ENCODE measurements at regions not wholly inside any gene's neighbourhood (a gene's known extent, or its start where the extent isn't known, plus 50 kb on each side); places are given as distances from the start of the nearest gene placed in this dataset.
"Not testable (repeated sequence)": the region's sequence is repeated elsewhere in the genome, so short reads cannot be mapped to it uniquely, and the experiment has no call there.

DNA sequence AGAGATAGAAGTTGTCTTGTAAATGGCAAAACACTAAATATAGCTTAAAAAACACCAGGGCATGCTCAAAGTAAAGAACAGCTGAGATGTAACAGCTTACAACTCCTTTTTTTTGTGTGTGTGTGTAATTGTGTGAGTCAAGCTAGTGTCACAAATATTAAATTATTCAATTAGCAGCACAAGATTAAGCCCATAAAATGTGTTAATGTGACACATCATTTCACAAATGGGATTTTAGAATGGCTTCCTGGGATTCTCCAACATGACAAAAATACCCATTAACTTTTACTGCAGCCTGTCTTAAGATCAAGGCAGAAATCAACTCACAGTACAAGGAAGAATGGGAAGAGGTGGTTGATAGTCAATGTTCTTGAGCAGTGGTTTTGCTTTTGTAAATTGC lies 251.4 kb downstream of the KIF20B start:
- DNase-seq: no peak

DNA sequence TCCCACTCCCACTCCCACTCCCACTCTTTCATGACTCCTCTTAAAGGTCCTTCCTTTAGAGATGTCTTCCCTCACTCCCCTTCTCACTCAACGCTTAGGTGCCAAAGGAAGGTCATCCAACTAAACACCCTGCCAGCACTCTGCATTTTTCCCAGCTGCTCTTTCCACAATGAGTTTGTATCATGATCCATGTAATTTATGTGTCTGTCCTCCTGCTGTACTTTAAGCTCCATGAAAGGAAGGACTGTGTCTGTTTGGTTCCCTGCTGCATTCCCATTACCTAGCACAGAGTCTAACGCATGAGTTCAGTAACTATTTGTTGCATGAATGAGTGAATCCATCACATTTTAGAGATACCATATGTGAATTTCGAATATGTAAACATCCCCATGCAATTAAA lies 252.7 kb downstream of the KIF20B start:
- no peak for DNase-seq

DNA sequence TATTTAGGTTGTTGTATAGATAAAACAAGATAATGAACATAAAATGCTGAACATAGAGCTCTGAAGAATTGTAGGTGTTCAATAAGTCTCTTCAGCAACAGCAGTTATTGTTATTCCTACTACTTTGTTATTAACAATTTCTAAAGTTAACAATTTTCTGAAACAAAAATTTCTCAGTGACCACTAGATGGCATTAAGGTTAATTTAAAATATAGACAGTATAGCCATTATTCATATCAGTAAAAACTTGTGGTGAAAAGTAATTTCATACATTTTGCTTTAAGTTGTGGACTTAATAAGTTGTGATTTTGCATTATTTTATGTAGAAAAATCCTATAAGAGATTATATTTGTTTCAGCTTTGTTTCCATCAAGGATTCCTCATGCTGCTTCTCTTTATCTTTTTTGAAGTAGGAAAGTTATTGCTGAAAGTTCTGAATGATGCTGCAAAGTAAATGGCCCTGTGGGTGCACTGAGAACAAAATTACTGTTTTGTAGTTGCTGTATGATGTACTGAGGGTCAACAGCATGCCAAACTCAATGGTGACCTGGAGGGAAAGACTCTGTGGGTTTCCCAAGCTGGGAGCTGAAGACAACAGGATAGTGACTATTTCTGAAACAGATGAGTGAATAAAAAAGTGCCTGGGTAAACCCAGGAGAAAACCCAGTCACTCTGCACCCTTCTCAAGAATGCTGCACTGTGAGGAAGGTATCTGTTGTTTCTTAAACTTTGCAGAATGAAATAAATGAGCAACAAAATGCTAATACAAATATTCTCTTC lies 253.6 kb downstream of the KIF20B start:
- no peak for DNase-seq

DNA sequence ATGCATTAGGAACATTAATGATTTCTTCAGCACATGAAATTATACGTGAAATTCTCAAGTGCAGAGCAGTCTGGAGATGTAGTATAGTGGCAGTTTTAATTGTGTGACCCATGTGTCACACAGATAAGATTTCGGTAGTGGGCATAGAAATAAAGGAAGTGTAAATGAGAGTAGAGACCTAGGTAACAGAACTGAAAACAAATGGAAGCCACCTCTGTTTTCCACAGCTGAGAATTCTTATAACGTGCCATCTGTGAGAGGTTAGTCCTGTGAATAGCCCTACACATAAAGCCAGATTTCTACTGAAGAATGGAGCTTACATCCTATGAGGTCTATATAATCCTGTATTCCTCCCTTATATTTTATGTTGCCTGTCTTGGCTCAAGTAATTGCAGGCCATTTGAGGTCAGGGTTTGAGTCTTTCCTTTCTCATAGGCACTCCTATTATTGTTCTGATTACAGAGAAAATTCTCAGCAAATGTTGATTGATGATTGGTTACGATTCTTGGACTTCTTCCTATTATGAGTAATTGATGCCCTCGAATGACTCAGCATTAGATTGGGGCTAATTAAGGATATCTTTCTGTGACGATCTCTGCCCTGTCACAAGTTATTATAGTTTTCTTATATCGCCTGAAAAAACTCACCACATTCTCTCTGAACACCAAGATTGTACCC lies 258.2 kb downstream of the KIF20B start:
- DNase-seq: peak; percentile 41

DNA sequence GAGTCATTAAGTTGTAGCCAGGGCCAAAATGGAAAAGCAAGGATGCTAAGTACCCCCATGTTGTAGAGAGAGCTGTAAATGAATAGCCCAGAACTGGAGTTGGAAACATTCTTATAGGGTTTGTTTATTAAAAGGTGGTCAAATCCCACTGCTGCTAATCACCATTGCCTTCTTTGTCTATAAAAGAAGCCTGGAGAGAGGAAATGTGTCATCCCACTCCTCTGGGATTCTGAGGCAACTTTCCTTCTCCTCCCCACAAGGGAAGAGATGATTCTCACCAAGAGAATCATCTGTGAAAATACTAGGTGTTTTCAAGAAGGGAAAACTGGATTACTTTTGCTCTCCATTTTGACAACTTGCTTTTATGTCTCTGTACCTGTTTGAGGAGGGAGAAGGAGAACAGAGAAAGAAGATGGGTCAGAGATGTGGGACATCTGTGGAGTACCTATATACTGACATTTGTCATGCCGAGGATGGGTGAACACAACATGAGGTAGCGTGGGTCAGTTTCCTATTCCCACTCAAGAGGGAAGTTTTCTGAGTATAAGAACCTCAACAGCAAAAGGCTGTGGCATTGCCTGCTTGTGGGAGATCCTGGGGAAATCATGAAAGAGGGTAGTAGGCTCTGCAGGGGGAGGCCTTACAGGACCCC lies 262.2 kb downstream of the KIF20B start:
- peak; percentile 53 for DNase-seq

DNA sequence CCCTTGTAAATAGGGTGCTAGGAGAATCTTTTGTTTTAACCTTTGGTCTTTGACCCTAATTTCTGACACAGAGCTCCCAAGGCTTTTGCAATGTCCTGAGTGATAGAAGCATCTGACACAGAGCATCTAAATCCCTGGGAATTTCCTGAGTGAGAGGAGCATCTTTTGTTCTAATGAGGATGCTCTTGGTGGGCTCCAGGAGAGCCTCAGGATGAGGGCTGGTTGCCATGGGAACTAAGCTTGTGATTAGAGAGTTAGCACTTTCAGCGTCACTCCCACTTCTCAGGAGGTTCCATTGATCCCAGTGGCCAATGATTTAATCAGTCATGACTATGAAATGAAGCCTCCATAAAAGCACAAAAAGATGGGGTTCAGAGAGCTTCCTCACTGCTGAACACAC lies 264.8 kb downstream of the KIF20B start:
- no peak for DNase-seq

DNA sequence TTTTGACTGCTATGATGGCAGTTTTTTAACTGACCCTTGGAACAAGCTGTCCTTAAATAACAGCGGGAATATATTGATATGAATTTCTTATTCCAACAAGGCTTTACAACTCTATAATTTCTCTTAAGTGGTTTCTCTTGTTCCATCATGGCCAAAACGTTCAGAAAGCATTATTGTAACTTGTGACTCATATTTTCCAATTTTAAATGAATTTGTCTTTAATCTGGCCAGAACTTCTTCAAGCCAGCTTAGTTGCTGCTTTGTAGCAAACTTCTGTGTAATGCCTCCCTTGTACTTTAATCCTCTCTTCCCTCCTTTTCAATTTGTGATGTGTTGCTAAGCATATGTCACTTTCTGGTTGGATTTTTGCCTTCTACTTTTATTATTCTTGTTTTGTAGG lies 271.9 kb downstream of the KIF20B start:
- DNase-seq: peak; percentile 2

DNA sequence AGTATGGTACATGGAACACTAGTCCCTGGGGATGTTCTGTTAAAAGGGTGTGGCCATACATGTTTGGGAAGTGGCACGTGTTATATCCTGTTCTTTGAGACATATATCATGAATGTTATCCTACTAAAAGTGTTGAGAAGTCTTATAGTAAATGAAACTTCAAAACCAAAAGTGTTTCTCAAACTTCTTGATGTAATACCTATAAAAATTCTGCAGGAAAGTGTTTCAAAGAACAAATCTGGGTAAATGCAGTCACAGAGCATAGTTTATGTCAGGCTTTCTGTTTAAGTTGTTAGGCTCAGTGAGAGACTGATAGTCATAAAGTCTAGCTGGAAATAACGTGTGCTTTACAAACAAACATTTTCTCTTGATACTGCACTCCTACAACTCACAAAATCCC lies 273.7 kb downstream of the KIF20B start:
- no peak for DNase-seq

DNA sequence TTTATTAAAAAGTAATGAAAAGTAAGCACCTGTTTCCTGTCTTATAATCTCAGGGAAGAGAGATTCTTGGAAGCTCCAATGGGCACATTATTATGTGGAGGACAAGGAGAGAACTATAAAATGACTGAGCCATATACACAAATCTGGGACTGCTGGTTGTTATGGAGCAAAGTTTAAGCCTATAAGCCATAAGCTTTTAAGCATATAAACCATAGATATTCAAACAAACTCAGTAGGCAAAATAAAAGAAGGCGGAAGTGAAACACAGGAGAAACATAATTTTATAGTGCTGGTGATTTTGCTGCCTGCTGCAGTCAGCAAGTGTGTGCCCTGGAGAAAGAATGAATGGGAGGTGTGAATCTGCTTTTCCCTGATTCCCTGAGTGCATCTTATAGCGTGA lies 274.4 kb downstream of the KIF20B start:
- DNase-seq: no peak

DNA sequence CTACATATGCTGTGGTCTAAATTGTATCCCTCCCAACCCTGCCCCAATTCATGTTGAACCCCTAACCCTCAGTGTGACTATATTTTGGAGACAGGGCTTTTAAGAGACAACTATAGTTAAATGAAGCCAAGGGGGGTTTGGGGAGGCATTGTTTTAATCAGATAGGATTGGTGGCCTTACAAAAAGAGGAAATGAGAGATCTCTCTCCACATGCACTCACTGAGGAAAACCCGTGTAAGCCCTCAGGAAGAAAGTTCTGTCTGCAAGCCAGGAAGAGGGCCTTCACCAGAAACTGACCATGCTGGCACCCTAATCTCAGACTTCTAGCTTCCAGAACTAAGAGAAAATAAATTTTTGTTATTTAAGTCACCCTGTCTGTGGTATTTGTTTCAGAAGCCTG lies 276.7 kb downstream of the KIF20B start:
- no peak for DNase-seq

DNA sequence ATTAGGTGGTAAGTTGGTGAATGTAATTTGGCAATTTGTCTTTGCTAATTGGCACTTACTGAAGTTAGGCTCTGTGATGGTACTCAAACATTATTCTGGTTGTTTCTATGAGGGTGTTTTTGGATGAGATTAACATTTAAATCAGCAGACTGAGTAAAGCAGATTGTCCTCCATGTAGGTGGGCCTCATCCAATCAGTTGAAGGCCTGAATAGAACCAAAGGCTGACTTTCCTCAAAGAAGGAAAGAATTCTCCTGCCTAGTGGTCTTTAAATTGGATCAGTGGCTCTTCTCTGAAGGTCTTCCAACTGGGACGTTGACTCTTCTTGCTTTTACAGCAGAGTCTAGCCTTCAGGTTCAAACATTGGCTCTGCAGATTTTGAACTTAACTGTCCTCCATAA lies 278.3 kb downstream of the KIF20B start:
- DNase-seq: no peak

DNA sequence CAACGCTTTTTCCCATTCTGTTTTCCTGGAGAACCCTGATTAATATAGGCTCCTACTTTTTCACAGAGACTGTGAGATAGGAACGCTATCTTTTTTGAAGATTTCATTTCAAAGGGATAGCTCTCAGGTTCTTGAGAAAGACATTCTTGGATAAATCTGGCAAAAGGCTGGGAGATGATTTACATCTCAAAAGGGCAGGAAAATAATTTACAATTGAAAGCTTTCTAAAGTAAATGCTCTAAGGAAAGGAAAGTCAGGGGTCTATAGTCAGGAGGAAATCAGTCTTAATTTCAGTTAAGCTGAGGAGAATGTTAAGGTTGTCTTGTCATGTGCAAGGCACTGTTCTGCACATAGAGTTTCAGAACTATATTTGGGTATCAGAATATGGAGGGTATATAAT lies 278.8 kb downstream of the KIF20B start:
- no peak for DNase-seq

DNA sequence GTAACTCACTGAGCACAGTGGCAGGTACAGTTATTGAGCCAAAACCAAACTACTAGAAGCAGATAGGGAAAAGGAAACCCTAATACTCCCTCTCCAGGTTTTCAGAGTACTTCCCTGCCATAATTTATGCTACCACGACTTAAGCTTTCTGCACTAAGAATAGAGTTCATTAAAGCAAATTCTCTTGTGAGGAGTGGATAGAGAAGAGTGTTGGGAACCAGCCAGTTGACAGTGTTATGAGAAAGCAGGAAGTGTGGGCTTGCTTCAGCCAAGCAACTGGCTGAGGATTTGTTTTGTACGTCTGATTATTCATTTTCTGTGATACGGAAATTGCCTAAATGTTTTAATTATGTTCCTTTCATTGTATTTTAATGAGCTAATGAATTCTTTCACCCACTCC lies 280.5 kb downstream of the KIF20B start:
- peak; percentile 31 for DNase-seq

DNA sequence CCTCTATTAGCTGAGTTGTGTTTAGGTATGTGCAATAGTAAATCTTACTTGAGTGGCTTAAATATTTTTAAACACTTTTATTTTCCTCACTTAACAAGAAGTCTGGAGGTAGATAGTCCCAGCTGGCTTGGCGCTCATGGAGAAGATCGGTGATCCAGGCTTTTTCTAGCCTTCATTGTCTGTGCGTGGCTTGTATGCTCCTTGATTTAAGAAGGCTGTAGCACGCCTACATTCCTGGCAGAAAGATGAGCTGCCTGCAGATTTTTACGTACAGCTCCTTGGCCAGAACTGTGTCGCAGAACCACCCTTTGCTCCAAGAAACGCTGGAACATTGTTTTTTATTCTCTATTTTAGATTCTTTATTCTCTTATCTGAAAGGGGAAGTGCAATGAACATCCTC lies 284.1 kb downstream of the KIF20B start:
- no peak for DNase-seq

DNA sequence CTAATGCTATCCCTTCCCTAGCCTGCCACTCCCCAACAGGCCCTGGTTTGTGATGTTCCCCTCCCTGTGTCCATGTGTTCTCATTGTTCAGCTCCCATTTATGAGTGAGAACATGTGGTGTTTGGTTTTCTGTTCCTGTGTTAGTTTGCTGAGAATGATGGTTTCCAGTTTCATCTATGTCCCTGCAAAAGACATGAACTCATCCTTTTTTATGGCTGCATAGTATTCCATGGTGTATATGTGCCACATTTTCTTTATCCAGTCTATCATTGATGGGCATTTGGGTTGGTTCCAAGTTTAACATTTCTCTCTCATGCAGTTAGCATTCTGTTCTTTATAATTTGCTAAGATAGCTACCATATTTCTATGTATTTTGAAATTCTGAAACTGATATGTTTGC lies 287.0 kb downstream of the KIF20B start:
- DNase-seq: not testable (repeated sequence)

DNA sequence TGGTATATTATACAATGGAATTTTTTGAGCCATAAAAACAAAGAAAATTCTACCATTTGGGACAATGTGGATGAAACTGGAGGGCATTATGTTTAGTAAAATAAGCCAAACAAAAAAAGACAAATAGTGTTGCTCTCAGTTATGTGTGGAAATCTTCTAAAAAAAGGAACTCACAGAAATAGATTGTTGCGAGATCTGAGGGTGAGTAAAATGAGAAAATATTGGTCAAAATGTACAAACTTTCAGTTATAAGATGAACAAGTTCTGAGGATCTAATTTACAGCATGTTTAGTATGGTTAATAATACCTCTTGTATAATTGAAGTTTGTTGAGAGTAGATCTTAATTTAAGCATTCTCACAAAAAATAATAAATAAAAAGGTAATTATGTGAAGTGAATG lies 291.2 kb downstream of the KIF20B start:
- DNase-seq: no peak

DNA sequence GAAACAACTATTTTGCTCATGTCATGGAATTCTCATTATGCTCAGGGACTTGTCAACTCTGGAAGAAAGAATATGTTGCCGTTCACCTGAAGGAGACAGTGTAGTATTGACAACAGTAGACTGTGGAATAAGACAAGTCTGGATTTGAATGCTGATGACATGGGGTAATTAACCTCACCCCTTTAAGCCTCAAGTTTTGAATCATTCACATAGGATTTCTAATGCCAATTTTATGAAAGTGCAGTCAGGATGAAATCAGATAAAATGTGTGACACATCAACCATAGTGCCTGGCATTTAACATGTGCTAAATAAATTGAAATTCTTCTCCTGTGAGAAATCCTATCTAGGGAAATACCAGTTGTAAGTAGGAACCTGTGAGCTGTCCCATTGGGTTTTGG lies 305.8 kb downstream of the KIF20B start:
- DNase-seq: peak; percentile 66

DNA sequence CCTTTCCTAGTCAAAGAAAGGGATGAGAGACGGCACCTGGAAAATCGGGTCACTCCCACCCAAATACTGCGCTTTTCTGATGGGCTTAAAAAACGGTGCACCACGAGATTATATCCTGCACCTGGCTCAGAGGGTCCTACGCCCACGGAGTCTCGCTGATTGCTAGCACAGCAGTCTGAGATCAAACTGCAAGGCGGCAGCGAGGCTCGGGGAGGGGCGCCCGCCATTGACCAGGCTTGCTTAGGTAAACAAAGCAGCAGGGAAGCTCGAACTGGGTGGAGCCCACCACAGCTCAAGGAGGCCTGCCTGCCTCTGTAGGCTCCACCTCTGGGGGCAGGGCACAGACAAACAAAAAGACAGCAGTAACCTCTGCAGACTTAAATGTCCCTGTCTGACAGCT lies 309.9 kb downstream of the KIF20B start:
- not testable (repeated sequence) for DNase-seq

DNA sequence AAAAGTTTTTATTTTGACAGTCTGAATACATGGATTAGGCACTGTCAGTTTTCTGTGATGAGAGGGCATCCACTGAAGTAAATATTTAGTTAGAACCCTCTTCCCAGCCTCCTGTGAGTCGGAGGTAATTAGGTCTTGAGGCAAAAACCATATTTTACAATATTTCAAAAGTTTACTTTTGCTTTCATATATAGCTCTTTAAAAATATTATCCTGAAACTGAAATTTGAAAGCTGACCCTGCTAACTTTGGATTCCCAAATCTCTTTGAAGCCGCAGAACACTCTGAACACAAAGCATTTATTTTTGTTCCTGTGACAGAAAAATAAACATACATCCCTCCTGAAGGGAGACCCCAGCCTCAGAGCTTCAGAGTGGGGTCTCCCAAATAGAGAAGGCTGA lies 317.4 kb downstream of the KIF20B start:
- no peak for DNase-seq

DNA sequence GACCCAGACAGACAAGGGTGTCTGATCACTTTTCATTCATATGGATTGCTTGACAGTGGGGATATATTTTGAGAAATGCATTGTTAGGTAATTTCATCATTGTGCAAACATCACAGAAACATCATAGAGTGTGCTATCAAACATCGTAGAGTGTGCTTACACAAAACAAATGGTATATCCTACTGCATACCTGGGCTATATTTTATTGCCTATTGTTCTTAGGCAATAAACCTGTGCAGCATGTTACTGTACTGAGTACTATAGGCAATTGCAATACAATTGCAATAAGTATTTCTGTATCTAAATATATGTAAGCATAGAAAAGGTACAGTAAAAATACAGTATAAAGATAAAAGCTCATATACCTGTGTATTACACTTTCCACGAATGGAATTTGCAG lies 319.1 kb downstream of the KIF20B start:
- no peak for DNase-seq

DNA sequence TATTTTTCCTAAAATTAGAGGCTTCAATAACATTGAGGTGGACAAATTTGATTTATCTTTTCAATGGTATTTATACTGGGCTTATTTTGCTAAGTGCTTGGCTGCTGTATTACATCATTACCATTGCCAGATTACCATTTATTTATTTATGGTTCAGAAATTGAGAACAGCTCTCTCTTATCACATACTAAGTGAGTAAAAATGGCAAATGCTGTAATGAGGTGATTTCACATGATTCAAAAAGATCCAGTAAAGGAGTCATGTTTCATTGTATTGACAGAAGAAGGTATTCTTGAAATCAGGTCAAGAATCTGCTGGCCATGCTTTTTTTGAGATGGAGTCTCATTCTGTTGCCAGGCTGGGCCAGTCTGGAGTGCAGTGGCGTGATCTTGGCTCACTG lies 322.6 kb downstream of the KIF20B start:
- DNase-seq: no peak

DNA sequence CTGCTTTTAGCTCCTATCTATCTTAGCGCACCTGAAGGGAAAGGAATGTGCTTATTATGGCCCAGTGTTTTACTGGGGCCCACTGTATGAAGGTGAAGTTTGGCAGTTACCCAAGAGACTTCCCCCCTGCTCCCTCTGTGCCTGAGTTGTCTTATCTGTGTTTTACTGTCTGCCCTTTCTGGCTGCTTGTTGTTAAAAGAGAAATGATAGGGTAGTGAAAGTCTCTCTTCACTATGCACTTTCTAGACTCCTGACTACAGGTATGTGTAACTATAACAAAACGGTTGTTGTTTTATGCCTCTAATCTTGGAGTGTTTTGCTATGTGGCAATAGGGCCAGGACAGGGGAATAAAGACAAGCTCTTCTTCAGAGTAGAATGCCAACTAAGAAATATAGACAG lies 326.9 kb downstream of the KIF20B start:
- no peak for DNase-seq

DNA sequence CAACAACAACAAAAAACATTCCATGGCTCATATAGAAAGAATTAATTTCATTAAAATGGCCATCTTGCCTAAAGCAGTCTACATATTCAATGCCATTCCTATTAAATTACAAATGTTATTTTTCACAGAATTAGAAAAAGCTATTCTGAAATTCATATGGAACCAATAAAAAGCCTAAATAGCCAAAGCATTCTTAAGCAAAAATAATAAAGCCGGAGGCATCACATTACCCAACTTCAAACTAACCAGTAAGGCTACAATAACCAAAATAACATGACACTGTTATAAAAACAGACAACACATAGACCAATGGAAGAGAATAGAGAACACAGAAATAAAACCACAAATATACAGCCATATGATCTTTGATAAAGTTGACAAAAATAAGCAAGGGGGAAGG lies 330.4 kb downstream of the KIF20B start:
- no peak for DNase-seq

DNA sequence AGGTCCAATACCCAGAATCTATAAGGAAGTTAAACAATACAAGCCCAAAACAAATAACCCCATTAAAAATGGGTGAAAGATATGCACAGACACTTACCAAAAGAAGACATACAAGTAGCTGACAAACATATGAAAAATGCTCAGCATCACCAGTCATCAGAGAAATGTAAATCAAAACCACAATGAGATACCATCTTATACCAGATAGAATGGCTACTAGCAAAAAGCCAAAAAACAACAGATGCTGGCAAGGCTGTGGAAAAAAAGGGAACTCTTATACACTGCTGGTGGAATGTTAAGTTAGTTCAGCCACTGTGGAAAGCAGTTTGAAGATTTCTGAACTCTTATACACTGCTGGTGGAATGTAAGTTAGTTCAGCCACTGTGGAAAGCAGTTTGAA lies 331.1 kb downstream of the KIF20B start:
- peak; percentile 20 for DNase-seq
